Left lobe of liver (tissue), 2 donors: ENCODE measurements at regions not wholly inside any gene's neighbourhood (a gene's known extent, or its start where the extent isn't known, plus 50 kb on each side); places are given as distances from the start of the nearest gene placed in this dataset.

Experiments used
- ATAC-seq: fragments of 200-7000 bp; cut with Tn5 transposase; one replicate; pipeline ENCODE4 v1.9.1; 2020; ENCODE audit warnings: mild to moderate bottlenecking, moderate library complexity
- DNase-seq: peaks from one replicate; pipeline ENCODE4 v3.0.0-alpha.2; 2020; ENCODE audit warnings: low spot score
- donor health status: DM: no; HTN: no; CAD: no; lungs with moderate emphysema.
- donor health status: DM: no; HTN: yes; CAD: no.

DNA sequence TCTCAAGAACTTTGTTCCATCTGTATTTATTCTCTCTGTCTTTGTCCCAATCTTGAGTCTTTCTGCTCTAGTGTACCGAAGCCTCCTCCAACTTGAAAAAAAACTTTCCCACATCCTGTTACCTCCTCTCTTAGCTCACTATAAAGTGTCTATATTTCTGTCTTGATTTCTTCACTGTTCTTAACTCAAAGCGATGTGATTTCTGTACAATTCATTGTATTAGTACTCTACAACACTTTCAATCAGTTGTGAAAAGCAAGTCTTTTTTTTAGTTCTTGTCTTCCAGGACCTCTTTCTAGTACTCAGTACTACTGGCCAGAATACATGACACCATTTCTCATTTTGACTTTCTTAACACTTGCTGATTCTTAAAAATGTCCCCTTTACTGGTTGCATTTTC lies 353.5 kb upstream of the SATB1 start:
- no peak for ATAC-seq
- no peak for DNase-seq

DNA sequence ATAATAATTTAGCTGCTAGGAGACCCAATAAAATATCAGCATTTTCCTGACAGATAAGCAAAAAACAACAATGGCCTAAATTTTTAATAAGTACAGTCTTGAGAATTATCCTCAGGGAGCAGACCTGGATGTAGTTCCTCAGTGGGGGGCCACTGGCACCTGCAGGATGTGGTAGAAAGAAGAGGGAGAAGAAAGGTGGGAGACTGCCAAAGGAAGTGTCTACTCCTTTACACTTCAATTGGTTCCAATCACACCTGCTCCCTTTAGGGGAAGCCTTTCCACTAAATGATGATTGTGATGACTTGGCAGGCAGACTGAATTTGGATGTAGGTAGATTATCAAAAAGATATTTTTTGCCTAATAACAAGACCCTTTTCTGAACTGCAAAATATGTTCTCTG lies 353.0 kb upstream of the SATB1 start:
- ATAC-seq (no peak), DNase-seq (no peak)

DNA sequence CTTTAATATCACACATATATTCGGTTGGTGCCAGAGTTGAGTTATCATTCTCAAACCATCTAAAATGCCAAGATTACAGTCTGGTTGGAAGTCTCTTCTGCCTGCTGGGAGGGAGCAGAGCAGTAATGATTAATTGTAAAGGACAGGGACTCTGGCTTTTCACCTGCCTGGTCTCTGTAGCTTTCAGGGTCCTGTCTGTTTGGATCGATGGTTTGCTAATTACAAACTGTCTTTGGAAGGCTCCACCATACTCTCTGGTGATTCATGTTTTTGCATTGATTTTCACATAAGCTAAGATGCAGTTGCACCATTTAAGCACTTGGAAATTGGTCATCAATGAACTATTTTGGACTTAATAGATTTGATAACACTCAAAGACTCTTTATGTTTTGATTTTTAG lies 350.4 kb upstream of the SATB1 start:
- no peak for ATAC-seq
- DNase-seq = no peak

DNA sequence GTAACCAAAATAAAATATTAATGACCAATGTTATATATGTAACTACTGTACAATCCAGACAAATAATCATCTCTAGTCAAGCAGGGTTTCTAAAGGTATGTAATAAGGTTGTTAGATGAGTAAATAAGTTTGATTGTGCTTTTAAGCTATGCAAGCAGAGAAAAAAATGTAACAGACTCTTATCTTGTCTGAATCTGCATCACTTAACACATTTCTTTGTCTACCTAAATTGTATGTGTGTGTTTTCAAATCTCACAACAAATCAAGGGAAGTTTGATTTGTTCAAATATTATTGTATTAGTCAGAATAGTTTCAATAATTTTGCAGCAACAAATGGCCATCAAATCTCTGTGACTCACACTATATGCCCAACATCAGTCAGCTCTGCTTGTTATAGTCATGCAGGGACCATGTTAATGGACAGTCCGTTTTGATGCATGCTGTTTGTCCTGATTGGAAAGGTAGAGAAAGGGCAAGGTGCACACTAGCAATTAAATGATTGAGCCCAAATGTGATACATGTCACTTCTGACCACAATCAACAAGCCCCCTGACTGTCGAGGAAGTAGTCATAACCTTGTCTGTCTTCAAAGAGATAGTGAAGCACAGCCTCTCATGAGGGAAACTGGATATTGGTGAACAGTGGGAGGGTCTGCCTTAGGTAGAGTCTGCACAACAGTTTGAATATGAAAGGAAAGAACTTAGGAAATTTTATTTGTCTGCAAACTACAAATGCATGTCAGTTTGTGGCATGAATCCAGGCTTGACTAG lies 349.4 kb upstream of the SATB1 start:
- no peak for ATAC-seq
- no peak for DNase-seq

DNA sequence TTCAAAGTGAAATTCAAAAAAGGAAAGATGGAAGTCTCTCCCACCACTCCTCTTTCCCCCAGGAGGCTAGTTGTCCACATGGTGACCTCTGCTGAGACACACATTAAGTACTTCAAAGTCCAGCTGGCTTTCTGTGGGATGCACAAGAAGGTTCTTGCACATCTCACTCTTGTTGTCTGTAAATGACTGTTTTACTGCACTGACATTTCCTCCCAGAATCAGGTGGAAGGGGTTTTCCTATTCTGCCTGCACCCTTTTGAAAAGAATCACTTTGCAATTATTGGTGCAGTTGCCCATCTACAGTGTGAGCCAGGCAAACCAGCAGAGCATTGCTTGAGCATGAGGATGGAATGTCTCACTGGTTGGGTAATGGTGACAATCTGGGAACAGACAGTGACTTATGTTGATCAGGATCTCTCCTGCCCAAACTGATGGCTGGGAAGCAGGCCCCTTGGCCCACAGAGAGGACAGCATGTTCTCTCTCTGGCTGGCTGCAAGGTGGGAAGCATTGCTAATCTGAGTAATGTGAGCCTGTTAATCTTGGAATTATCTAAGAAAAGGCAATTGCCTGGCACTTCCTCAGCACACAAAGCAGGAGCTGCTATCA lies 347.7 kb upstream of the SATB1 start:
- no peak for ATAC-seq

DNA sequence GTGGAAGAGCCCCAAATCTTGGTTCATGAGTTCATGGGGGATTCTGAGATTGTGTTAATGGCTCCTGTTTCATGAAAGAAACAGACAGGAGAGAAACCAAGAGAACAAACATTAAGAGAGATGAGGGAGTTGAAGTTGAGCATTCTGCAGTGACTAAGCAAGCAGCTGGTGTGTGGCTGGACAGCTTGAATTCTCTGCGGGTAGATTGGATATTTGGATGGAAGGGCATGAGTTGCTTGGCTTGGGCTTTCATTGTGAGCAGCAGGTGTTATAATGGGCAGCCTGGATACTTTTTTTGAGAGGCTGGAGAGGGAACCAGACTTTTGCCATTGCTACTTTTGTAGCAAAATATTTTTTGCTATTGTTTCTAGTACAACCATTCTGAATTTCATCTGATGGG lies 346.8 kb upstream of the SATB1 start:
- DNase-seq (no peak), ATAC-seq (no peak)

More for the DNA sequence above, 347.7 kb upstream of the SATB1 start:
- DNase-seq = no peak

DNA sequence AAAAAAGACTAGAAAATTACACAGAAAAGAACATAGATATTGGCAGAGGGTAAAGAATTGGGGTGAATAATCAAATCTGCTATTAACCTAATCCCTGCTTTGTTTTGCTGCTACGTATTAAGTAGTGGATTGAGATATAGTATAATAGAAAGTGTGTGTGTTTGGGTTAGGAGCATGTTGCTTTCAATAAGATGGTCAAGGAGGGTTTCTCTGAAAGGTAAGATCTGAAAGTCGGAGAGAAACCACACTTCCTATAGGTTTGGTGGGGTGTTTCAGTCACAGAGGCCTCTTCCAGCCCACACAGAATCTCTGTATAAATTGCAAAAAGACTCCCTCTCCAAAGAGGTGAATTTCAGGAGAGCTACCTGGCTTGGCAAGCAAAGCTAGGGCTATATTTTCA lies 345.7 kb upstream of the SATB1 start:
- DNase-seq (no peak), ATAC-seq (no peak)

DNA sequence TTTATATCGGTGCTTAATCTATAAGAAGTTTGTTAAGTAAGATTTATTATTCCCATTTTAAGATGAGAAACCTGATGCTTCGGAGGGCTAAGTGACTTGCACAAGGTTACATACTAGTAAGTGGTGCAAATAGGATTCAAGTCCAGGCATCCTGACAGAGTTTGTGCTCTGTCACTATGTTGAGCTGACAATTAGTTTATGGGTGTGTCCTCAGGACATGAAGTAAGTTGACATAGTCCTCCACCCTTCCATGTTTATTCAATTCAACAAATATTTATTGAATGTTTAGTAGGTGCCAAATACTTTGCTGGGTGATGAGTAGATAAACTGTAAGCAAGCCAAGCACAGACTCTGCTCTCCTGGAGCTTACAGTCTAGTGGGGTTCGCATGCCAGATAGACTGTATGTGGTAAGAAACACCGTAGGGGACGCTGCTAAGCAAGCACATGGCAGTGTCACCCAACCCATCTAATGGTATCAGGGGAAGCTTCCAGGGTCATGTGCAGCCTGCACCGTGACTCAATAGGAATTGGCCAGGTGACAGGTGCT lies 342.7 kb upstream of the SATB1 start:
- DNase-seq (no peak), ATAC-seq (no peak)

DNA sequence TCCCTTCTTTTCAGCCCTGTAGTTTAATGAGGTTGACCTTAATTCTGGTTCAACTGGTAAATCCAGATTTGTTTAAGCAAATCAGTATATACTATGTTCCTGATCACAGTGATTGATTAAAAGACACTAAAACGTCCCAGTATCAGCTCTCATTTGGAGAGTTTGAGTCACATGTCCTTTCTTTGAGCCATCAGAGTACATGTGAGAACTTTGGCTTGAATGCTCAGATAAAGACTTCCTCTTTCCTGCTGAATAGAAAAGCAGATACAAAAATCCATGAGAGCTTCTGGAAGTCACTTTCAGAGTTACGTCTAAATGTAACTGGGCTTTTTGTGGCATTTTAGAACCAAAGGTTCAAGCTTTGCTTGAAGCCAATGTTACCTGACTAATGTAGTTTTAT lies 341.8 kb upstream of the SATB1 start:
- no peak for ATAC-seq

DNA sequence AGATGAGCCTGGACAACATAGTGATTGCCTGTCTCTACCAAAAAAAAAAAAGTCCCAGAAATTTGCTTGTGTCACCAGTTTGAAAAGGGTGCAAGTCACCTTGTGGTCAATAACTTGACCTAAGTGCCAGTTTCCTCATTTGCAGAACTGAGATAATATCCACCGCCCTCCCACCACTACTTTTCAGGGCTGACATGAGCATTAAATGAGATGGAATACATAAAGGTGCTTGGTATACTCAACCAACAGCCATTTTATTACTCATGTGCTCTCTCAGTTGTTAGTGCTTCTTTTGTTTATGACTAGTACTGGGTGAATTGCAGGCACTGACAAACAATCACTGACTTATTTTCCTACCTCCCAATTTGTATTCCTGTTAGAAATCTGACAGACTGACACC lies 340.5 kb upstream of the SATB1 start:
- no peak for ATAC-seq
- no peak for DNase-seq

More for the DNA sequence above, 341.8 kb upstream of the SATB1 start:
- no peak for DNase-seq

DNA sequence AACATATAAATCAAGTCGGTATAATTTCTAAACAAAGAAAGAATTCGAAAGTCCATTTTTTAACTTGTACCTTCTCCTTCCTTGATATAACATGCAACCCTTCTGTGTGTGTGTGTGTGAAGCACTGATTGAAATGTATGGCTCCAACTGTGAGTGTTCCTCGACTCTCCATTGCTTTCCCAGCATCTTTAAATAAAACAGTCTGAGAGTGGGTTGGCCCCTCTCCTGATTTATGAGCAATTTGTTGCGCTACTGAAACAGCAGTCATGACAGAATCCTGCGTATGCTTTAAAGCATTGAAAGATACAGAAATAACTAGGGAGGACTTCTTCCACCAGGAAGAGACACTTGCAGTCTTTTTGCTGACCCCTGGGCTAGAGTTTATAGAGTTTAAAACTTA lies 340.0 kb upstream of the SATB1 start:
- no peak for DNase-seq
- ATAC-seq = no peak

DNA sequence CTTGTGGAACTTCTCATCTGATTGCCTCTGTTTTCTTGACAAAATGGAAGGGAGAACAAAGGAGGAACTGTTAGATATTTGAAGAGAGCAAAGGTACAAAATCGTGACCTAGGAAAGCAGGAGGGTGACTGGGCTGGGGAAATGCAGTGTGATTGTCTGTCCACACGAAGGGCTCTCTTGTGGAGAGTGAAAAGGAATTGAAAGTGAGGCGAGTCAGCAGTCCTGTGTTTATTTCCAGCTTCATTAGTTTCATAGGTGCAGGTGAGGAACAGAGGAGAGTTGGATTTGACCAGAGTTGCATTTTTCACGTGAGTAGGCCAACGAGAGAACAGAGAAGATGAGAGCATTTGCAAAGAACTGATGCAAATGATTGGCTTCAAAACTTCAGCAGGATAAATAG lies 336.4 kb upstream of the SATB1 start:
- DNase-seq (no peak), ATAC-seq (no peak)

DNA sequence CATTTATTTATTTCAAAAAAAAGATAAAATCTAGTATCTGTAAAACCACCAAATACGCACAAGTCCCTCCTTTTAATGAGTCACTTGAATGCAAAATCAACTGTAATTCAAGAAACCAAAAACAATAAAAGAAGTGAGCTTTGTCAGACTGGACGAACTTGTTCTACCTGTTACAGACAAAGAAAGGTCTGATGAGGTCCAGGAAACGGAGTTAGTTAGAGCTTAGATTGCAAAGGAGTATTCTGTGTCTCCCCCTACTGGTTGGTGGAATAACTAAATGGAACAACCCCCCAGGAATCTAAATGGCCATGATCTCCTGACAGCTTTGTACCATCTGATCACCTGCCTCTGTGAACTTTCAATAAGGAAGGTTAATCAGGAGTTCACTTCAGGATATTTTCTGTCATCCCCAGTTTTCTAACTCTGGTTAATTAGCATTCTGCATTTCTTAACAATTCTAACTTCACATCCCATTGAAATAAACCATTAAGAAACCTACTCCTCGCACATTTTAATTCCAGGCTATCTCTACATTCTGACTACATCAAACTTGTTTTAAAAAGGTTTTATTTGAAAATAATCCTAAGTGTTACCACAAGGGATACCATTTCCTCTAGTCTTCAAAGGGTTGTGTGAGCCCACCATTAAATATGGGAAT lies 333.0 kb upstream of the SATB1 start:
- ATAC-seq = peak; percentile 56

DNA sequence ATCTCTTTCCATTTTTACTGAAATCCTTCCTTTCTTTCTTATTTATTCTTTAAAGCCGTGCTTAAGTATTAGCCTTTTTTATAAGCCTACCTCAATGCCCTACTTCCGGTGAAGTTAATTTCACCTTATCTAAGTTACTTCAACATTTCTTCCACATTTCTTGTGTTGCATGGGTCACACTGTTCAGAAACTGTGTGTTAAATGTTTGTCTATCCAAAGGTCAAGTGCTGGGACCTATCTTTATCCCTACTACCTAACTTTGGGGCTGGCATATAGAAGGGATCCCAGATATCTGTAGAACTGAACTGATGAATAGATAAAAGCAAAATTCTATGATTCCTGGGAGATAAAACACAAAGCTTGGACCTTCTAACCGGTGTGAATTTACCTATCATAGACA lies 332.3 kb upstream of the SATB1 start:
- no peak for DNase-seq
- ATAC-seq = no peak

More for the DNA sequence above, 333.0 kb upstream of the SATB1 start:
- DNase-seq = no peak

DNA sequence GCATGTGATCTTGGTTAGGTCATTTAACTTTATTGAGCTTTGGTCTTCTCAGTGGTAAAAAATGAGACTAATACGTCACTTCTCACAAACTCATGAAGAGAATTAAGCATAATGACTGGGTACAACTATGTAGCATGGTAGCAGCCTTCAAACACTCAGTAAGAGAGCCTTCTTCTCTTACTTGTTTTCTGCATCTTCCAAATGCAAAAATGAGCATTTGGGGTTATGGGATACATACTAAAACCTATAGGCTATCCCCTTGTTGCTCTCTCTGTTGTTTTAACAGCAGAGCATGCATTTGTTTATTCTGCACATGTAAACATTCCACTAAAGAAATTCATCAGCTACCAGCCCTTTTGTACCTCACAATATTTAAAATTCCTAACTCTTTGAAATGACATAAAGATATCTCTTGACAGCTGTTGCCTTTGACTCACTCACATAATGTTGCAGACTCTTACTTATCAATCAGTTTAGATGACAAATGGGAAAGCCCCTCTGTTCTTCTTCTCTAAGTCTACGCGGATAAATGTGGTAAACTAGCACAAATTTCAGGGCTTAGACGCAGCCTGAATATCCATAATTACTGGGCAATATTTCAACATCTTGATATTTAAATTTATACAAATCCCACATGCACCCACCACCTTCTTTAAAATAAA lies 327.3 kb upstream of the SATB1 start:
- DNase-seq = no peak
- no peak for ATAC-seq

DNA sequence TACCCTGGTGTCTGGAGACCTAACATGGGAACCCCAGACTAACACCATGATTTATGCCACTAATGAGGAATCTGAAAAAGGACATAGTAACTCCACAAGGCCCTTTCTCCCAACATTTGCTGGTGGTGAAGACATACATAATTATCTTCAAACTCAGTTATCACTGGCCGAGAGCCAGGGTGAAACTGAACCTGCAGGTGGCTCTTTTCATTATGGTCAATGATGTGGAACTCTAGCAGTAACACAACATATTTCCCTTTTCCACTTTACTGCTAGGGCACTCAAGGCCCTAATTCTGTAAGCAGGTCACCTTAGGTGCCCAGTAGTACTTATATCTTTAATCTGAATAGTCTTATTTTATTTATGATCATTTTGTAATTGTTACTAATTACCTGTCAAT lies 326.4 kb upstream of the SATB1 start:
- DNase-seq (no peak), ATAC-seq (no peak)

DNA sequence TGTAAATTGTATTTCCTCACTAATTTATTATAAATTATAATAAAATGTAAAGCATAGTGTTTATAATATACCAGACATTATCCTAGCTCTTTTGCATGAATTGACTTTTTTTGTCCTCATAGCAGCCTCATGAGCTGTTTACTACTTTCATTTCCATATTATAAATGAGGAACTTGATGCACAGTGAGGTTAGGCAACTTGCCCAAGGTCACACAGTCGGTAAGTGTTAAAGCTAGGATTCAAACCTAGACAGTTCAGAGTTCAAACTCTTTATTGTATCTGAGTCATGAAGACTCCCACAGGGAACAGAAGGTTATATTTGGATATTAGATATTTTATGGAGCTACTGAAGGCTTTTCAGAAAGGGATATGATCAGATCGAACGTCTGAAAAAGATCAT lies 322.2 kb upstream of the SATB1 start:
- no peak for ATAC-seq
- DNase-seq = no peak

DNA sequence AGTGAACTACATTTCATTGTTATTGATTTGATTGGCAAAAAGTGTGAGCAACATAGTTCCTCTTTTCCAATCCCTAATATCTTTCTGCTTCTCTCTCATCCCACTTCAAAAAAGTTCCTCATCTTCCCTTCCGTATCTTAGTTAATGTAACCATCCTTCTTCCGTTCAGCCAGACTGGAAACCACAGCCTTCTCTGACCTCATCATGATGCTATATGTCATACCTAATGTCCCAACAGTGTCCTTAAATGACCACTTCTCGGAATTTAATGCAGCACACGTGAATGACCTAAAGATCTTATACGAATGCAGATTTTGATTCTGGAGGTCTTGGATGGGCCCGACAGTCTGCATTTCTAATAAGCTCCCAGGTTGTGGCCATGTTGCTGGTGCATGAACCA lies 320.3 kb upstream of the SATB1 start:
- ATAC-seq (no peak), DNase-seq (no peak)

DNA sequence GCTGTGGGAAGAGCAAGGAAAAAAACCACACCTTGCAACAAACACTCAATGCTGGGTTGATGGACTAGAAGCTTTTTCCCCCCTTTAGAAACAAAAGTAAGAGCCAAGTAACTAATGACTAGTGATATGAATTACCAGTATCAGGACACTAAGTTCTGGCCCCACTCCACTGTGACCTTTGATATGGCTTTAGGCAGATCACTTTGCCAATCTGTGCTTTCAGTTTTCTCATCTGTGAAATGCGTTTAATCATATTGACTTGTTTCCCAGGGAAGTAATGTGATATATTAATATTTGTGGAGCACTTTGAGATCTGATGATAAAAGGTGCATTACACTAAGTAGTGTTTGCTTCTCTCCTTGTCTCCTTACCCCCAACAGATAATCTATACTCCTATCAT lies 319.3 kb upstream of the SATB1 start:
- DNase-seq (no peak), ATAC-seq (no peak)

DNA sequence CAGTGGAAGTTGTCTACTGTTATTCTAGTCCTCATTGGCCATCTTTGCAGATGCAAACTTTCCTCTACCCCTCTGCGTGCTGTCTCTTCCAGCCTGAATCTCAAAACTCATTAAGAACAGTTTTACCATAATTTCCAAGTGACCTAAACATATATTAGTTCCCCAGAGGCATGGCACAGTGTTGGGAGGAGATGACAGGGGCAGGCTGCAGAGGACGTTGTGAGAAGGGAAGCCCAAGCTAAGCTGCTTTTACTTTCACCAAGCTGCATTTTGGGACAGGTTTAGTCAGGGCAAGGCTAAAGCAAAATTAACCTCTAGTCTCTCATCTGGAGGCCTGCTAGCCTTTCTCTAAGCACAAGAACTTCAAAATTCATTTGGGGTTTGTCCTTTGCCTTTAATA lies 318.6 kb upstream of the SATB1 start:
- DNase-seq (no peak), ATAC-seq (no peak)
